ENCODE measurements at regions not wholly inside any gene's neighbourhood (a gene's known extent, or its start where the extent isn't known, plus 50 kb on each side); places are given as distances from the start of the nearest gene placed in this dataset.

- H3K4me3 Mint-ChIP-seq: no peak overlapping the region
- no peak overlapping the region for H3K27ac Mint-ChIP-seq
- no peaks in the 10 kb centered on the region for H3K27me3 Mint-ChIP-seq (ENCODE audit: insufficient read depth)
- WGBS, 2 experiments (ENCODE audit: insufficient coverage in 1 of 2, insufficient read length in 1 of 2): 80 to 83% methylated on average over 3 to 5 of the region's 5 CpGs
- no peaks in the 10 kb centered on the region for H3K36me3 Mint-ChIP-seq (ENCODE audit: low read depth)
- peaks cover 15% of the 10 kb centered on the region for H3K4me1 Mint-ChIP-seq
- no peak overlapping the region for H3K27ac ChIP-seq (ENCODE audit: low read depth, low read length)
- no peak overlapping the region for H3K9ac ChIP-seq (ENCODE audit: extremely low read depth, low read length, poor library complexity, severe bottlenecking)
- no peaks in the 10 kb centered on the region for H3K27me3 ChIP-seq (ENCODE audit: control insufficient read depth, insufficient read depth, low read length, poor library complexity, severe bottlenecking)
- peaks cover 12% of the 10 kb centered on the region for H3K4me1 ChIP-seq (ENCODE audit: control insufficient read depth, insufficient read depth, low read length)
- TF ChIP-seq CTCF (conservative IDR thresholded peaks at IDR 0.05): no peak
- peaks cover 2% of the 10 kb centered on the region for H3K9me3 Mint-ChIP-seq
- H3K9me3 ChIP-seq (ENCODE audit: control insufficient read depth, low read length): no peaks in the 10 kb centered on the region
- H3K36me3 ChIP-seq (ENCODE audit: control insufficient read depth, insufficient read depth, low read length): no peaks in the 10 kb centered on the region
- no peak for DNase-seq
- no peak overlapping the region for H3K4me3 ChIP-seq (ENCODE audit: low read length)
Observed at GRCh38 chr3:65098400-65098799, 410.6 kb upstream of the ADAMTS9 start.

GRCh38 chr3:65096110-65096745 is 408.4 kb upstream of the ADAMTS9 start:
- Histone ChIP-seq H3K27ac (ENCODE audit: low read depth, low read length) (no peak overlapping the region), H3K27me3 (ENCODE audit: control insufficient read depth, insufficient read depth, low read length, poor library complexity, severe bottlenecking) (no peaks in the 10 kb centered on the region), H3K9ac (ENCODE audit: extremely low read depth, low read length, poor library complexity, severe bottlenecking) (no peak overlapping the region), H3K4me3 (ENCODE audit: low read length) (peak overlapping the region; percentile 21), H3K36me3 (ENCODE audit: control insufficient read depth, insufficient read depth, low read length) (no peaks in the 10 kb centered on the region), H3K9me3 (ENCODE audit: control insufficient read depth, low read length) (no peaks in the 10 kb centered on the region), H3K4me1 (ENCODE audit: control insufficient read depth, insufficient read depth, low read length) (peaks cover 12% of the 10 kb centered on the region)
- TF ChIP-seq CTCF (conservative IDR thresholded peaks at IDR 0.05): no peak
- no peaks in the 10 kb centered on the region for H3K9me3 Mint-ChIP-seq
- H3K4me1 Mint-ChIP-seq: peaks cover 9% of the 10 kb centered on the region
- H3K4me3 Mint-ChIP-seq: no peak overlapping the region
- no peak for DNase-seq
- no peaks in the 10 kb centered on the region for H3K36me3 Mint-ChIP-seq (ENCODE audit: low read depth)
- no peak overlapping the region for H3K27ac Mint-ChIP-seq
- H3K27me3 Mint-ChIP-seq (ENCODE audit: insufficient read depth): no peaks in the 10 kb centered on the region
- WGBS, 2 experiments (ENCODE audit: insufficient coverage in 1 of 2, insufficient read length in 1 of 2): 50 to 79% methylated on average over 1 to 4 of the region's 4 CpGs

GRCh38 chr3:65094723-65095122 is 406.9 kb upstream of the ADAMTS9 start:
- H3K9ac ChIP-seq (ENCODE audit: extremely low read depth, low read length, poor library complexity, severe bottlenecking): no peak overlapping the region

More at GRCh38 chr3:65094723-65095122, 406.9 kb upstream of the ADAMTS9 start:
- H3K4me3 Mint-ChIP-seq: no peak overlapping the region
- H3K27ac ChIP-seq (ENCODE audit: low read depth, low read length): no peak overlapping the region
- no peak overlapping the region for H3K27ac Mint-ChIP-seq
- no peaks in the 10 kb centered on the region for H3K36me3 Mint-ChIP-seq (ENCODE audit: low read depth)
- TF ChIP-seq CTCF (conservative IDR thresholded peaks at IDR 0.05): no peak
- no peaks in the 10 kb centered on the region for H3K9me3 ChIP-seq (ENCODE audit: control insufficient read depth, low read length)
- H3K4me1 ChIP-seq (ENCODE audit: control insufficient read depth, insufficient read depth, low read length): peaks cover 12% of the 10 kb centered on the region
- DNase-seq: no peak
- H3K4me3 ChIP-seq (ENCODE audit: low read length): no peak overlapping the region
- no peaks in the 10 kb centered on the region for H3K36me3 ChIP-seq (ENCODE audit: control insufficient read depth, insufficient read depth, low read length)
- H3K9me3 Mint-ChIP-seq: no peaks in the 10 kb centered on the region
- peaks cover 9% of the 10 kb centered on the region for H3K4me1 Mint-ChIP-seq
- H3K27me3 ChIP-seq (ENCODE audit: control insufficient read depth, insufficient read depth, low read length, poor library complexity, severe bottlenecking): no peaks in the 10 kb centered on the region
- no peaks in the 10 kb centered on the region for H3K27me3 Mint-ChIP-seq (ENCODE audit: insufficient read depth)

Measured in endodermal cell (in vitro differentiated cells).